ENCODE measurements at regions not wholly inside any gene's neighbourhood (a gene's known extent, or its start where the extent isn't known, plus 50 kb on each side); places are given as distances from the start of the nearest gene placed in this dataset.

DNA sequence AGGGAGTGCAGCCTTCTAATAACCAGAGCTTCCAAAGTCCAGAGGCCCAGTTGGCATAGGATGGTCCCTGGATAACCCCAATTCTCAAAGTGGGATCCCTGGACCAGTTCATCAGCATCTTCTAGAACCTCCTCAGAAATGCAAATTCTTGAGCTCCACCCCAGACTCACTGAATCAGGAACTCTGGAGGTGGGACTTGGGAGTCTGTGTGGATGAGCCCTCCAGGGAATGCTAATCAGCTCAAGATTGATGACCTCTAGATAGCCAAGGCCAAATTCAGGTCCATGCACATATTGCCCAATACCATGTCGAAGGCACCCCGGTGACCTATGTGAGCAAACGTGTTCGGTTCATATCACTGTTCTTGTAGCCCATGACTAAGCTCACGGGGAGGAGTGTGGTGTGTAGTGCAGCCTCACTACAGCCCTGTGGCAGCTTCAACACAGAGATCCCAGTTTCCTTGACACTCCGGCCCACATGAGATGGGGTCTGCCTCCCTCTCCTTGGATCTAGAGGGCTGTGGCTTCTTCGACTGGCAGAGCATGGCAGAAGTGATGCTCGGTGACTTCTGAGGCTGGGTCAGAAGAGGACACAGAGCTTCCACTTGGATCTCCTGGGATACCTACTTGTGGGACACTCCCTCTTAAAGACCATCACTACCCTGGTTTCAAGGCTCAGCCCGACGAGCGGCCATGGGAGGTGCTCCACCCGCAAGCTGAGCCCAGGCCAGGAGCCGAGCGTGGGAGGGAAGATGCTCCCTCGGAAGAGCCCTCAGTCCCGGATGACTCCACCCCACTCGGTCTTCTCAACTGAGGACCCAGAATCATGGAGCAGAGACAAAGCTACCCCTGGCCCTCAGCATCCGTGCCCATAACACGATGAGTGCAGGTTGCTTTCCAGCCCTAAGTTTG, 151.1 kb upstream of the CST7 start:
- DNase-seq, result no peak

GRCh38 chr20:24798930-24799705, 150.0 kb upstream of the CST7 start:
- no peak for DNase-seq

- no peak for DNase-seq
These were observed 149.0 kb upstream of the CST7 start for GRCh38 chr20:24799971-24800580.

DNA sequence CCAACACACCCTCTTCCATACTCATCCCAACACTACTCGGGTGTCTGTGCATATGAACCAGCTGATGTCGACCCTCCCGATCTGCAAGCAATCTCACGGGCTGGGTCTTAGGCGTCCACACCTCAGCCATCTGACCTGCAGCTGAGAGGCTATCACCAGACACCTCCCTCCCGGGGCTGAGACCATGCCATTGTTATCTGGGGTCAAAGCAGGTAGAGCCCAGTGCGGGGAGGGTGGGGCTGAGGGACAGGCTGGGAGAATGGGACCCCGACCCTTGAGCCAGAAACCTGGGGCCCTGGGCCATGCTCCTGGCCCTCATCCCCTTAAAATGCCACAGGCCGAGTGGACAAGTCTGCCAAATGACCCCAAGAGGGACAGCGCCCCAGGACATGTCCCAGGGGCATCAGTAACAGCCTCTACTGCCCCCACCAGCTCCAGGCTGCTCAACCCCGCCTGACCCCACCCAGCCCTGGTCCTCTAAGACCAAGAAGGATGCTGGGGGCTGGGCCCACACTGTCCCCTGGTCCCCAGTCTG, 146.7 kb upstream of the CST7 start:
- DNase-seq, result no peak

- DNase-seq, result no peak
These were observed 144.4 kb upstream of the CST7 start for GRCh38 chr20:24804481-24805206.

DNA sequence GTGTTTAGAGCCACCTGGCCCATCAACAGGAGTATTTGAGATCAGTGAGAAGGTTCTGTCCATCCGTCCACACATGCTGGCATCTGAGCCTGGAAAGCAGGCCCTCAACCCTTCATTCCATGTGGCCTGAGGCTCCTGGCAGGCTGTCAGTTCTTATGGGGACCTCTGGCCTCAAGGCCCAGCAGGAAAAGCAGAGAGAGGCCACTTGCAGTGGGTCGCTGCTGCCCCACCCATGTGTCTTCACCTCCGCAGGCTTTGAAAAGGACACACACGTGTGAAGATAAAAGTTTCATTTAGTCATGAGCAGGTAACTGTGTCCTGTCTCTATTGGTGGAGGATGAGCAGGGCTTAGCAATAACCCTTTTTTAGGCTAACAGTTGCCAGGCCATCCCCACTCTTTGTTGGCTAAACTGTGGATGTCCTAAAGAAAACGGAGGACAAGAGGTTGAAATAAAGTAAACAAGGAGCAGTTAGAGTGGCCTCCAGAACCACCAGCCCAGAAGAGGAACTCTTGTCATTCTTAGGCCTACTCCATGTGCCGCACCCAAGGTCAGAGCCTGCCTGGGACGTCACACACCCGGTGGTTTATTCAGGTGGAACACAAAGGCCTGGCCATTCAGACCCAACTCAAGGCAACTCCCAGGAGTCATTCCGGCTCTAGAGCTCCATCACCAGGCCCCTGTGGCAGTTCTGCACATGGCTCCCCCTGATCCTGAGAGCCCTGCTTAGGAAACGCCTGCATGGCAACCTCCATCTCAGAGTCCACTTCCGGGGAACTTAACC, 143.4 kb upstream of the CST7 start:
- no peak for DNase-seq

GRCh38 chr20:24806705-24807676, 142.1 kb upstream of the CST7 start:
- DNase-seq, result no peak

DNA sequence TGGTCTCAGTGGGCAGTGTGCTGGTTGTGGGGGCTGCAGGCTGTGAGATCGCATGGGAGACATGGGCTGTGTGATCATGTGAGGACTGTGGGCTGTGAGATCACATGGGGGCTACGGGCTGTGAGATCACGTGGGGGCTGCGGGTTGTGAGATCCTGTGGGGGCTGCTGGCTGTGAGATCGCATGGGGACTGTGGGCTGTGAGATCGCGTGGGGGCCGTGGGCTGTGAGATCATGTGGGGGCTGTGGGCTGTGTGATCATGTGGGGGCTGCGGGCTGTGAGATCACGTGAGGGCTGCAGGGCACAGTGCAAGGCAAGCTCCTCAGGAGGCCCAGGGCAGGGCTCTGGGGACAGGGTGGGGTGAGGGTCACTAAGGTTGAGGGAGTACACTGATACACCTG, 140.5 kb upstream of the CST7 start:
- DNase-seq, result no peak

DNA sequence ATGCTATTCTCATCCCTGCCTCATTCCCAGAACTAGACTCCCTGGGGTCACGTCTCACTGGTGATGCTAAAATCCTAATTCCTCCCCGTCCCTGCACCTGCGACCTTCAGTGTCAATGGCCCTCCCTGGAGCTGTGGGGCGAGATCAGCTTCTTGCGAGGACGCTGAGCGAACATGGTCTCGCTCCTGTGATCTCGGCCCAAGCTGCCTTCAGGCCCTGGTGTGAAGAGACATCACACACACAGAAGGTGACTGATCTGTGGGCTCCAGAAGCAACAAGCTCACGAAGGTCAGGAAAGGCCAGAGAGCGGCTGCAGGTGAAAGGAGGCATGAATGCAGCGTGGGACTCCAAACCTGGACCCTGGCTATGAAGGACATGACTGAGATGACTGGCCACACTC, 139.5 kb upstream of the CST7 start:
- DNase-seq, result no peak

DNA sequence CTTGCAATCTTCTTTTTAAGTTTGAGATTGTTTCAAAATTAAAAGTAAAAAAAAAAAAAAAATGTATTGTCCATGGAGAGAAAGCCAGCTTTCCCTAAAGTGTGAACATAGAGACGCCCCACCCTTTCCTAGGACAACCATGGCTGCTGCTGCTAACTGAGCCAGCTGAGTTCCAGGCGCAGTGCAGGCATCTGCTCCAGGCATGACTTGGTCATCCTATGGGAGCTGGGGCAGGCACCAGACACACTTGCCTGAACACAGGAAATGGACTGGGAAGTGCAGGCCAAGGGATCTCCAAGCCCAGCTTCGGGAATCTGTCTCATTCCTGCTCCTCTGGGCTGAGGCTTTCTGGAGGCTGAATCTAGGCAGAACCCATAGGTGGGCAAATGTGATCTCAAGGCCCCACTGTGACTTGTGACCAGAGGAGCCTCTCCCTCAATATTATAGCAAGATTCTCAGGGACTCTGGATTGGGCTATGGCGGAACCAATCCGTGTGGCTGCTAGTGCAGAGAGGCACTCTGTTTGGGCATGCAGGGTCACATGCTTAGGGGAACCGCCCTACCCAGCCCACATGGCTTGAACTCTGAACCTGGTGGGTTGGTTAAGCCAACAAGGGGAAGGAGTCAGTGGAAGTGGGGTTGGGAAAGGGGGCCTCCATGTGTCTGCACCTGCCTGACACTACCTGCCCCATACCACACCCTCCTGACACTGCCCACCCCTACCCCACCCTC, 138.2 kb upstream of the CST7 start:
- no peak for DNase-seq

- no peak for DNase-seq
These were observed 136.7 kb upstream of the CST7 start for GRCh38 chr20:24812373-24812772.

- no peak for DNase-seq
These were observed 136.0 kb upstream of the CST7 start for GRCh38 chr20:24813080-24813479.

DNA sequence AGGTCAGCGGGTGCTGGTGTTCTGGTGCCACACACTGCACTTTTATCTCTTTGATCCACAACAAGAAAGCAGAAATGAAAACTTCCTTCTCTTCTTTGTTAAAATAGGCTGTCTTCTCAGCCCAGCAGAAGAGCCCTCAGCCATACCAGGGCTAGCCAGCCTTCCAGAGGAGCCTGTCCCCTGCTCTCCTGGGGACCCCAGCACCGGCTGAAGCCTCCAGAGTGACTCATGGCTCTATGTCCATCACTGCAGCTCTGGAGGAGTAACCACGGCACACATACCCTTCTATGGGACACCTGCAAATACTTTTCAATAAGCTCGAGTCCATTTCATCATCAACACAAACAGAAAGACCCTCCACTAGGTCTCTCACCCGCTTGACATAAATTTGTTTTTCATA, 135.6 kb upstream of the CST7 start:
- DNase-seq, result no peak

DNA sequence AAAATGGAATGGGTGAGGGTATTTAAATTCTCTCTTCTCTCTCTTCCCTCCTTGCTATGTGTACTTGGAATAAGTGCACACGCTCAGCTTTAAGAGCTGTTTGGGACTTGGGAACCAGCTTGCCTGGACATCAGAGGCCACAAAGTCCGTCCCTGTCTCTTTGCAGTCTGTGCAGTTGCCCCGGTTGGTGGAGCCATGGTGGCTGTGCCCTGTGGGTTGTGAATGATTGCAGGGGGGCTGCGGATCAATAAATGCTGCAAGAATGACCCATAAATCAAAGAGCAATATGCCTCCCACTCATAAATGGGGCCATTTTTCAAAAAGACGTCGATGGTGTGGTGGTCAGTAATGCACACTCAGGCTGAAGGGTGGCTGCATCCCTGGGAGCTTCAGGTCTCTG, 135.1 kb upstream of the CST7 start:
- DNase-seq, result no peak

DNA sequence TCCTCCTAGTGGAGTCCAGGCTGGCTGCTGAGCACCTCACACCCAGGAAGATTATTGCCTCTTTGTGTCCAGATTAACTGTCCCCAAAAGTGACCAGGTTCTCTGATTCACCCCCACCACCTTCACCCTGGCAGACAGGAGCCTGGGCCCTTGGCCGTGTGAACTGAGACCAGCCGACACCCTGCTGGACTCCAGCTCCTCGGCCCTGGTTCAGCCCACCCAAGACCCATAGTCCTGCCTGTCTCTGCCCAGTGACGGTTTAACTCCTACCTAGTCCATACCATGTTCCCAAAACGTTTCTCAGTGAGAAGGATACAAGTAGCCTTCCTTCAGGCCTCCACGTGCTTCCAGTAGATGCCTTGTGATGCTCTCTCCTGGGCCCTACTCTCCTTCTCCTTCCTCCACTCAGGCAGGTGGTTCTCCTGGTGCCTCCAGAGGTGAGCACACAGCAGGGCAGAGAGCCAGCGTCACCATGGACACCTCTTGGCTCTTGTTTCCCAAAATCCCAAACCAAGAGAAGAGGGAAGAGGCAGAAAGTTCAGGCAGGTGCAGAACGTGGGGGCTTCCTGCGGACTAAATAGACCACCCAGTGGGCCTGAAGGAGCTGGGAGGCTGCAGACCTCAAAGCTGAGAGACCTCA, 134.4 kb upstream of the CST7 start:
- no peak for DNase-seq

DNA sequence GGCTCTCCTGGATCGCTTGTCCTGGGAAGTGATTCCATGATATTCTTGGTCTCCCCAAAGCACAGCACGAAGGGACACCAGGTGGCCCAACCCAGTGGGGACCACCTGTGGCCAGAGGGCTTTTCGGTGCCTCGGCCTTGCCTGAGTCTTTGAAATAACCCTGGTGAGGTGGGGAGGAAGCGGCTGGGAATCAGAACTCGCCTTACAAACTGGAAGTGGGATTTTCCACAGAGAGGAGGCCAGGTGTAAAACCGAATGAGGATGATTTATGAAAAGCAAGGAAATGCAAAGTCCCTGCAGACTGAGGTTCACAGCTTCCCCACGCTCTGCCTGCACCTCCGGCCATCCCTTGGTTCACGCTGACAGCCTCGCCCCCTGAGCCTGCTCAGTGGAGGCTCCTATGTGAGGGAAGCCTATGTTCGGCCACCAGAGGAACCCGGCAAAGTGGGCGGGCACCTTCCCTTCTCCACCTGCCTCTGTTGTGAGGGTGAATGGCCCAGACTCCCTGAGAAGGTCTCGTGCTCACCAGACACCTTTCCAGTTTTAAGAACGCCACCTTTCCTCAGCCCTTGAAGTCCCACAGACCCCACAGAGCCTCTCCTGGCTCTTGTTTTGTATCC, 133.8 kb upstream of the CST7 start:
- no peak for DNase-seq

DNA sequence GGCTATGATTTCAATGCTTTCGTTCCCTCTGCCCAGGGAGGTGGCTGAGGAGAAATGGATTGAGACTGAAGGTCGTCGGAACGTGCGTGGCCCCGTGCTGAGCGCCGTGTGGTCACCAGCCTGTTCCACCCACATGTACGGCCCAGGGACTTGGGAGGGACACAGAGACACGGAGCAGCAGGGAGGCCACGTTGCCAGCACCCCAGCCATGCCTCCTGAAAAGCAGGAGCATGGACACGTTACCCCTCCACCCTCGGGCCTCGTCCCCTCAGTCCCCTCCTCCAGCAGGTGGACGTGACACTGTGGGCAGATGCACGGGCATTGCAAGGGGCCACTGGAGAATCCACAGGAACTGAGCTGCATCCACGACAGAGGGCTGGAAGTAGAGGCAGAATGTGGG, 133.1 kb upstream of the CST7 start:
- no peak for DNase-seq

DNA sequence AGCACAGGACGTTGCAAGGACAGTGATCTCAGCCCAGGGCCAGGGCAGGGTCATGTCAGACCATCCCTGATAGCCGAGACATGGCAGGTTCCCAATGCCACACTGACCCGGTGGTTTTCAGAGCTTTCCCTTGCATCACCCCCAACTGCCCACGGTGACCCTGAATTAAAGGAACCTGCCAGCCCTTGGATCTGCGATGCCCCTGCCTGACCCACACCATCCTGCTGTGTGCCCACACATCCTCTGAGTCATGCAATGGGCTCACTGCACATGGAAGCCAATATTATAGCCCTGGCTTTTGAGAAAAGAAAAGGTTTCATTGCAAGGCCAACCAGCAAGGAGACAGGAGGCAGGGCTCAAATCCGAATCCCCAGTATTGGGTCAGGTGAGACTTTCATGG, 132.6 kb upstream of the CST7 start:
- DNase-seq, result no peak

DNA sequence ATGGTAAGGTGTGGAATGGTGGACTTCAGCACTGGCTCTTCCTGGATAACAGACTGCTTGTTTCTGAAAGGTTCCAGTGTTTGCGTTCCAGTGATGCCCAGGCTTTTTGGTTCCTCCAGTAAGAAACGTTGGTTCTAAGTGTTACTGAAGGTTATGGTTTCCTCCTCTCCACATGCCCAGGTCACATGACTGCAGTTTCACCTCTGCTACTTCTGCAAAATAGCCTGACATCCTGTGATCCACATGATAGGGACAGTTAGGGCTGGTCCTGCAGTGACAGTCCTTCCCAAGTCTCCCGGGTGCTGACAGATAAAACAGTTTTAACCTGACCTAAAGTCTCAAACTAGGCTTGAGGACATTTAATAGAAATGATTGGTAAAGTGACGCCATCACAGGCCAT, 132.2 kb upstream of the CST7 start:
- no peak for DNase-seq
